Activated naive CD8-positive, alpha-beta T cell treated with anti-CD3 and anti-CD28 coated beads, Interleukin-2, amount 50 U/mL, for 16 hours (primary cell): ENCODE measurements at regions not wholly inside any gene's neighbourhood (a gene's known extent, or its start where the extent isn't known, plus 50 kb on each side); places are given as distances from the start of the nearest gene placed in this dataset.

Source experiments
- DNase-seq: peaks from one replicate; pipeline ENCODE4 v3.0.0-alpha.2; 2020; ENCODE audit warnings: low read depth, low spot score

DNA sequence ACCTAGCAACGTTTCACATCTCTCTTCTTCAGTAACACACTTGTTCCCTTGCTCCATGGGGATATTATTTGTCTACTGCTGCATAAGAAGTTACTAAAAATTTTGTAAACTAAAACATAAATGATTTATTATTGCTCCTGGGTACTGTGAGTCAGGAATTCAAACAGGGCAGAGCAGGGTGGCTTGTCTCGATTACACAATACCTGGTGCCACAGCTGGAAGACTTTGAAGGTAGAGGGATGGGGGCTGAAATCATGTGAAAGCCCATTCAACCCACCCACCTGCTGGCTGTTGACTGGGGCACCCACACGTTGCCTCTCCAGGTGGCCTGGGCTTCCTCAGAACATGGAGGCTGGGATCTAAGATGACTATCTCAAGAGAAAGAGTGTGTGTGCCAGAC, 213.2 kb downstream of the ESM1 start:
- no peak for DNase-seq

DNA sequence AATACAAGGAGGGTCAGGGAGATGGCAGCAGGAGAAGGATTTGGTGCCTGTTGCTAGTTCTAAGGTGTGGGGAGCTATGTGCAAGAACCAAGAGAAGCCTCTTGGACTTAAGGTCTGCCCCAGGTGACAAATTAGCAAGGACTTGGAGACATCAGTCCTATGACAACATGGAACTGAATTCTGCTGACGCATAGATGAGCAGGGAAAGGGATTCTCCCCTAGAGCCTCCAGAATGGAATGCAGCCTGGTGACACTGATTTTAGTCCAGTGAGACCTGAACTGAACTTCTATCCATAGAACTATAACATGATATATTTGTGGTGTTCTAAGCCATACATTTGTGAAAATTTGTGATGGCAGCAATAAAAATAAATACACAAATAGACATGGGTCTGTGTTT, 215.6 kb downstream of the ESM1 start:
- no peak for DNase-seq

DNA sequence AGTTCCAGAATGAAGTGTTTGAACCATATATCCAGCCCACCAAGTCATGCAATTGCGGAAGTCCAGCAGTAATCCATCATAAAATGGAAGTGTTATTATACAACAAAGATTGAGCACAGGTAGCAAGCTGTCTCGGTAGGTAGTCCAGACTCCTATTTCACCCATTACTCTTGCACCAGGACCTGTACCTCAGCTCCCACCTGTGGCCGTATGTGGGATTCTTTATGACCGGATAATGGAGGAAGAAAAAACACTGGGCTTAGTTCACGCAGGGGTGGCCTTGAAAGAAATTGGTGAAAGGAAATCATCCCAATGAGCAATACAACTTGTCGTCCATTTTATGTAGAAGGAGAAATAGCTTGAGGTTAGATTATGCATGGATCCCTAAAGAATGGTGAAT, 216.3 kb downstream of the ESM1 start:
- DNase-seq: no peak

DNA sequence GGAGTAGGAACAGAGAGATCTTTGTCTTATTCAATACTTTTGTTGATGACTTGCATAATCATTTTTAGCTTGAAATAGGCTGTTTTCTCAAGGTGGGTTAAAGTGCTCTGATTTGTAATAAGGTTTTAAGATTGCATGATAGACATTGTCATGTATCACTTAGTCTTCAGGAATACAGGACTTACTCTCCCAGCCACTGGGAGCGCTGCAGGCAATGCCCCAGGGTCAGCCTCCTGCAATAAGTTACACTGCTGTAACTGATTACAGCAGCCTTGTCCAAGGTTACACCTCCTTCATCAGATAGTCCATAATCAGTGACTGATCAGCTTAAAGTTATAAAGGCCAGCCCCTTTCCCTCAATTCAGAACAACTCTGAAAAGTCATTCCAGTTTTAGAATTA, 218.6 kb downstream of the ESM1 start:
- no peak for DNase-seq

DNA sequence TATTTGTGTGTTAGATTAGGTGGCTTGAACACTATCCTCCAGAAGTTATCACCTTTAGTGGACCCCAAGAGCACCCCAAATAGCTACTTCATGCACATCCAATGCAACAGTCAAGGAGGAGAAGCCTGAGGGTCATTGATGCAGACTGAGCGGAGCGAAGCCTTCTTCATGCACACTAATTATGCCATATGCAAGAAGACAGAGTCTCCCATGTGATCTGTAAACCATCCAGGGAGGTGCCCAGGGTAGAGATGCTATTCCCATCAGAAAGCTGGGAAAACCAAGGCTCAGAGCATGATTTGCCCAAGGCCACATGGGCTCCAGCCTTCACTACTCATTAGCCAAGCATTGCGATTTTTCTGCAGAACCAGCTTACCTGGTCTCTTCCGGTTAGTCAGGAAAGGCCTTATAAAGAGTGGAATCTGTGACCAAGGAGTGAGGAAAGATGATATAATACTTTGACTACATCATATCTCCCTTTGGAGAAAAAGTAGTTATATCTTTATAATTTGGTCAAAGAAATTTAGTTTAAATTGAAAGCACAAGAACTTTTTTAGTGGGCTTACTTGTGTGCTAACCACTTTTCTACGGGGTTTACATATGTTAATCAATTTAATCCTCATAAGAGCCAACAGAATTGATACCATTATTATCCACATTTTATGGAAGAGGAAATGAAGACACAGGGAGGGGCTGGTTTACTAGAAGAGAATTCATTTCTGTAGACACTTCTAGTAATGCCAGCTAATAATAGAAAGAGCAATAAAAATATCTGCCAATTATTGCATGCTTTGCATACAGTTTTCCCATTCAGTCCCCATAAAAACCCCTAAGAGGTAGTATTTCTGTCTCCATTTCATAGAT, 220.0 kb downstream of the ESM1 start:
- no peak for DNase-seq

DNA sequence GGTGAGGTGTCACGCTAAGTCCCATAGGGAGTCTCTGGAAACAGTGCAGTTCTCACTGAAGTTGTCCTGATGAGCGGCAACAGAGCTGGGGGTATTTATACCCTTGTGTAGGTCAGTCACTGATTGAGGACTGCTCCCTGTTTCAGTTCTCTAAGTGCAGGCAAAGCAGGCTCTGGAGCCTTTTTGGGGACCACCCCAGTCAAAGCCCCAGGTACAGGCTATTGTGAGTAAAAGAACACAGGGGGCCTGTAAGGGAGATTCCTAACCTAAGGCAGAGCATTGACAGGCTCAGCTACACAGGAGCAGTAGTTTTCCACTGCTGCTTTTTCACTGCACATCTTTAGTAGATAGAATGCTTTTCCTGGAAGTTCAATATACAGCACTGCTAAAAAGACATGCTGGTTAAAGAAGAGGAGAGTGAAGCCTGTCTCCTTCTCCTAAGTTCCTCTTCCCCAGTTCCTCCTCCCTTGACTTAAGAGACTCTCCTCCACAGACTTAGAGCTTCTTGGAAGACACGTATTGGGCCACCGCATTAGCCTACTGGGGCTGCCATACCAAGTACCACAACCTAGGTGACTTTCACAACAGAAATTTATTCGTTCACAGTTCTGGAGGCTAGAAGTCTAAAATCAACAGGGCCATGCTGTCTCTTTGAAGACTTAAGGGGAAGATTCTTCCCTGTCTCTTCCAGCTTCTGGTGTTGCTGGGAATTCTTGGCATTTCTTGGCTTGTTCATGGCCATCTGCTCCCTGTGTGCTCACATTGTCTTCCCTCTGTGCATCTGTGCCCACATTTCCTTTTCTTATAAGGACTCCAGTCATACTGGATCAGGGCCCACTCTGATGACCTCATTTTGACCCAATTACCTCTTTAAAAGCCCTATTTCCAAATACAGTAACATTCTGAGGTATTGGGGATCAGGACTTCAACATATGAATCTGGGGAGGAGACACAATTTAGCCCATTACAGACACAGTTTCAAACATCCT, 221.0 kb downstream of the ESM1 start:
- no peak for DNase-seq

DNA sequence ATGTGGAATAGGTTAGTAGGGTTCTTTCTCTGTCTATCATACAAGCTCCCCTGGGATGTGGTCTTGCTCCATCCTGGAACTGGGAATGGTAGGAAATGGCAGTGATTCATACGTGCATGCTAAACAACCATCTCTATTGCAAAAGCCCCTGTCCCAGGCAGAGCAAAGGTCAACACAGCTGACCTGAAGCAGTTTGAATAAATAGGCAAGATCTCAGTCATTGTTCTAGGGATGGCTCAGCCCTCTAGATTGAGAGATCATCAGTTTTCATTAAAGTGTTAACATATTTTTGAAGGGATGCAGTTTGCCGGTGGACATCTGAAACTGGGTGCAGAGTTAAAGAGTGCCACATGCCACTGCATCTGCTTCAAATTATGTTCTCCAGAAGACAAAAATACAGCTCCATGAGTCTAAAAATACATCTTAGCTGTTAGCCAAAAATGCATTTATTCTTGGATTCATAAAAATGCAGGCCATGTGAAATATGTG, 224.1 kb downstream of the ESM1 start:
- no peak for DNase-seq

DNA sequence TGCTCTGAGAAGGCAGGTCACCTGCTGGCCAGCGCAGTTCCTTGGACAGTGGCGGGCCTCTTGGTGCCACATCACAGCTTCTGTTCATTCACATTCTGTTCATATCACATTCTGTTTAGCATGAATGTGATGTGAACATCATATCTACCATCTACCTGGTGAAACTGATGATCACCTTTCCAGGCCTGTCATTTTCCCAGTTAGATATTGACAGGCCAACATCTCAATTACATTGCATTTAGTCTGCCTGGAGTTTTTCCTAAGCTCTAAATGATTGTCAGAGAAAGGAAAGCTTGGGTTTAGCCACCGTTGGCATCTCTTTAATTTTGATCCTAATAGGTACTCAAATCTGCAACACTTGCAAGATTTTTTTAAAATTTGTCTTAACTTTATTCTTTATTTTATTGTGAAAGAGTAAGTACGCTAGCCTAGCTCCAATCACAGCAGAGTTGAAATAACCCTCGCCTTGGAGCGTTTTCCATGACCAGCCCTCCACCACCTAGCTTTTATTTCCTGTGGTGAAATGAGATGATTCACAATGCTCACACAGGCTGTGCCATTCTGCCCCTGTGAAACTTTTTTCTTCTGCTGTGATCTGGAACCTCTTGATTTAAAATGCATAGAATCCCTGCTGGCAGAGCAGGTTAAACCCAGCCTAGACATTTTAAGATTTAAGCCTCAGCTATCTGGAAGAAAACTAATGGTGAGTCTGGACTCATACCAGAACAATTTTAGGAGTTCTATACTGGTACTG, 225.0 kb downstream of the ESM1 start:
- DNase-seq: no peak

DNA sequence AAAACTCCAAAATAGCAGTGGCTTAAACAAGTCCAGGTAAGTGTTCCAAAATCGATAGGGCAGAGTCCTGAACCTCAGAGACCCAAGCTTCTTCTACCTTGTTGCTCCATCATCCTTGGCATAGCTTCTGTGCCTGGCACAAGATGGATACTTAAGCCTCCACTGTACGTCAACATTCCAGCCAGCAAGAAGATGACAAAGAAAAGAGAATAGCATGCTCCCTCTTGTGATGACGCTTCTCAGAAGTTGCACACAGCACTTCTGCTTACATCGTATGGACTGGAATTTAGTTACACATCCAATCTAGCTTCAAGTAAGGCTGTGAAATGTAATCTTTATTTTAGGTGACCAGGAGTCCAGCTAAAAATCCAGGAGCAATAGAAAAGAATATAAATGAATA, 227.4 kb downstream of the ESM1 start:
- no peak for DNase-seq

DNA sequence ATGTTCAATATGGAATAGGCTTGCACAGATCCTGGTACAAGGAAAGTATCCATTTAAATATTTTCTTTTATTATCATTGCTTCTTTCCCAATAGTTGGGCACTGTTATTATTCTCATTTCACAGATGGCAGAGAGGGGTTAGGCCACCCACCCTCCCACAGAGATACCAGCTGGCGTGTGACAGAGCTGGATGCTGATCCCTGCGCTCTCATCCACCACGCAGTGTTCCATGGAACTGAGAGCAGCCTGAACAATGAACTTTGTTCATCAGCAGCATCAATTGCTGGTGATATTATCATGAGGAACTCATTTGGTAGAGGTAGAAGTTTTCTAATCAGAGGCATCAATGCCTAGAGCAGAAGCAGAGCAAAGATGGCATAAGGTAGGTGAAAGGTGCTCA, 227.9 kb downstream of the ESM1 start:
- no peak for DNase-seq

DNA sequence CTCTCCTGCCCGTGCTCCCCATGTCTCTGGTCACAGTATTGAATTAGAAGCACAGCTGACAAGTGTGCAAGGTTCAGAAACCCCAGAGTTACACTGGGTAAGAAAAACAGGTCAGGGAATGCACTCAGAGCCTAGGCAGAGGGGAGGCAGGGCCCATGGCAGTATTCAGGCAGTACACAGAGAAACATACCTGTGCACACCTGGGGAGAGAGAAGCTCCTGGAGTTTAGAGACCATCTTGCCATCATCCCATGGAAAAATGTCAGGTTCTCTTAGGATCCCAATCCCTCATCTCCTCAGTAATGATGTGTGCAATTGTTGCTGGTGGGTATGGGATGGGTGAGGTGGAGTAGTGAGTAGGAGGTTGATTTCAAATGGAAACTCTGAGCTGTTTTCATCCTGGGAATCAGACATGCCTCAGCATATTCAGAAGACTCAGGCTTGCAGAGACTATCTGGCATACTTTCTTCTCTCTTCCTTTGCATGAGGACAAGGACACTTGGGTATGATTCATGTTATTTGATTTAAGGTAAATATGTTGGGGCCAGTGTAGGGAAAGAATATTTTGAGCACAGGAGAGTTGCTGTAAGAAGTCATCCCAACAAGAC, 228.5 kb downstream of the ESM1 start:
- no peak for DNase-seq

DNA sequence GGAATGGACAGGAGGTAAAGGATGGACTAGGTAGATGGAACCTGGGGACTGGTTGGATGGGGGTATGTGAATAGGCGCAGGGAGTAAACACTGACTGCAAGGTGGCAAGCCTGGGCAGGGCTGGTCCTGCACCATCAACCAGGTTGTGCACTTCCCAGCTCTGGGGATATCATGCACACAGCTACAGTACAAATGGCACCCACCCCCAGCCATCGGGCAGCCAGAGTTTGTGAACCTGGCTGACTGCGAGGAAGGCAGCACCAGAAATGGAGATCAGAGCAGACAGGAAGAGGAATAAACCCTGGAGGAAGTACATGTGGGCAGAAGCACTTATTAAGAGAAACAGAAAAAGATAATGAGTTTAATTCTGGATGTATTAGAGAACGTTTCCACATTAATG, 229.1 kb downstream of the ESM1 start:
- no peak for DNase-seq

DNA sequence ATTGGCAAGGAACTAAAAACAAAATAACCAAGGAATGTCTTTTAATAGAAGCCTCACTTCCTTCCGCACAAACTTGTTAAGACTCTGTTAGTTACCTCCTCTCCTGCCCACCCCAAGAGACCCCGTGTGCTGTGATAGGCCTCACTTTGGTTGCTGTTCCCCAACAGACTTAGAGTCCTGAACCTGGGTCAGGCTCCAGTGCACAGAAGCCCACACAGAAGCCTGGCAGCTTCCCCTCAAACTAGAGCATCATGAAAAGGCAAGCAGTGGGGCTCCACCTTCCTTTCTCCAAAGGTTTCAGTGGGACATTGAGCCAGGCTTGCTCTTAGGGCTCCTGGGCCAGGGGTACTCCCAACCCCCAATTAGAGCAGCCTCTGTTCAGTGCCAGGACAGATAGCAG, 230.5 kb downstream of the ESM1 start:
- no peak for DNase-seq

DNA sequence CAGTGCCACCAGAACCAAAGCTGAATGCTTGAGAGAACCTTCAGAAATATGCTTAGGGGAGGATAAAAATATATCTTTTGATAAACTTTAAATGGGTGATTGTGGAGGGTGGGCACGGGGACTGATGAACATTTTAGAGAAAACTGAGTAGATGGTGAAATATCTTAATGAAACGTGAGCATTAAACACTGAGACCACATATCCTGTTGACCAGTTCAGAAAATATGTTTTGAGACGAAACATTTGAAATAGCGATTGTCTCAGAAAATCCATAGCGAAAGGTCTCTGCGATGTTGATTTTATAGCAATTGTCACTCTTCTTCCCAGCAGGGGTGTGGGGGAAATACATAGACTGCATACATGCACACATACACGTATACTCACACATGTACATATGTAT, 231.0 kb downstream of the ESM1 start:
- DNase-seq: no peak

DNA sequence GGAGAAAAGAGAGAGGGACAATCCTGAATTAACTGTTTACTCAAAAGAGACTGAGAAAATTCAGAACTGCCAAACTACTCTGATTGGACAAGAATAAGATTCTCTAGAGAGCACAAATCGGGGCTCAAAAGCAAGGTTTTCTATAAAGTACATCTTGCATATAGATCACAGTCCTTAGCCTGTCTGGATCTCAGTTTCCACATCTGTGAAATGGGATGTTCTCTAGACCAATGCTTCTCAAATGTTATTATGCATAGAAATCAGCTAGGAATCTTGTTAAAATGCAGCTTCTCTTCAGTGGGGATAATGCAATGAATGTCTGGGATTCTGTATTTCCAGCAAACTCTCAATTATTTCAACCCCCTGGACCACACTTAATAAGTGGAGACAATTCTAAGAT, 231.6 kb downstream of the ESM1 start:
- DNase-seq: no peak

DNA sequence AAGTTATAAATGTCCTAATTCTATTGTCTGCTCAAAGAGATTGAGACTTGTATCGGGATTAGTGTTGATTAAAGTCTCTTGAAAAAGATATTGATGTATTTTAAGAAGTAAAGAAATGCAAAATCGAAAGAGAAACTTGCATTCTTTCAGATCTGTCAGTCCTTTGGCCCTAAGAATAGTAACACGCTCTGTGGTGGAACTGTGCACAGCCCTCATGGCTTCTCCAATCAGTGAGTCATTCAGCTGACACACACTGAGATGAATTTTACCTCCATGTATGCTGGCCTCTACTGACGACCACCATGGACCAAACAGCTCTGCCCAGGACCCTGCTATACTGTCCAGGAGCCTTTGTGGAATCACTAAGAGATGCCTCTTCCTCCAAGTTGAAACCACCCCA, 232.4 kb downstream of the ESM1 start:
- DNase-seq: no peak

DNA sequence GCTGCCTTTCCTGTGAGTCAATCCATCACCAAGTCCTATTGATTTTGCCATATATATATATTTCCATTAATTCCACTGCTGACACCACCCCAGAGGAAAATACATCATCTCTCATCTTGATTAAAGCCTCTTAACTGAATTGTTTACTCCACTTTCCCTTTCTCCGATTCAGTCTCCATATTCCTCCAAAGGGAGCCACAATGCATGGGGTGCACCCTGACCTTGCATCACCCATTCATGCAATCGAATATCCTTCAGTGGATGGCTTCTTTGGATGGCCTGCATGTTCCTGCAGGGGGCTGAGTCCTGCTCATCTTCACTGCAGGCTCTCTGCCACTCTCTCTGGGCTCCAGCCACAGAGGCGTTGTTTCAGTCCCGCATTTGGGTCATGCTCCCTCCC, 231.0 kb downstream of the SNX18 start:
- DNase-seq: no peak

DNA sequence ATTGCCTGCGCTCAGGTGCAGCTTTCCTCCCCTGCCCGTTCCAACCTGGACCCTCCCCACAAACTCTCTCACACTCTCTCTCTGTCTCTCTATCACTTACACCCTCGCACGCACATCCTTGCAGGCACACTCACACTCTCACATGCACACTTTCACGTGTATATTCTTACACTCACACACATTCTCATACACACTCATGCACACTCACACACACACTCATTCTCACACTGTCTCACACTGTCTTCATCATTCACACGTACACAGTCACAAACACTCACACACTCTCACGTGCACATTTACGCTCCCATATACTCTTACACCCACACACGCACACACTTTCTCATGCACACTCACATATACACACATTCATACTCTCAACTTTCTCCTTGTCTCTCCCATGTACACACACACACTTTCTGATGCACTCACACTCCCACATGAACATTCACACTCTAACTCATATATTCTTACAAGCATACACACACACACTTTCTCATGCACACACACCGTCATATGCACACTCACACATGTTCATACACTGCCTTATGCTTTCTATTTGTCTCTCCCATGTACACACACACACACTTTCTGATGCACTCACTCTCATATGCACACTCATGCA, 229.3 kb downstream of the SNX18 start:
- DNase-seq: no peak

DNA sequence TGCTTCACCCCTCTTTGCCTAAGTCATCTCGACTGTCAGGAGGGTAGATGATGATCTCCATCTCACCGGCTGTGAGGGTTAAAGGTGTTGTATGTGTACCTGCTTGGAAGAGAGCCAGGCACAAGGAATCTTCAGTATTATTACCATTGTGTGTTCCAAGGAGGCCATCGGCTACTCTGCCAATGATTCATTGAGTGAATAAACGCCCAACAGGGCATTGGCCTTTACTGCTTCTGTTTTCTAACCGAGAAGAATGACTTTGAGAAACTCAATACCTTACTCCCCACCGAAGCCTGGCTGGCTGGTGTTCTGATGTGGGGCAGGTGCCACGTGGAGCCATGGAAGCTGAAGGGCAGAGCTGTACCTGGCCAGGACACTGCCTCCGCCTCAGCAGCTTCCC, 228.8 kb downstream of the SNX18 start:
- DNase-seq: no peak

DNA sequence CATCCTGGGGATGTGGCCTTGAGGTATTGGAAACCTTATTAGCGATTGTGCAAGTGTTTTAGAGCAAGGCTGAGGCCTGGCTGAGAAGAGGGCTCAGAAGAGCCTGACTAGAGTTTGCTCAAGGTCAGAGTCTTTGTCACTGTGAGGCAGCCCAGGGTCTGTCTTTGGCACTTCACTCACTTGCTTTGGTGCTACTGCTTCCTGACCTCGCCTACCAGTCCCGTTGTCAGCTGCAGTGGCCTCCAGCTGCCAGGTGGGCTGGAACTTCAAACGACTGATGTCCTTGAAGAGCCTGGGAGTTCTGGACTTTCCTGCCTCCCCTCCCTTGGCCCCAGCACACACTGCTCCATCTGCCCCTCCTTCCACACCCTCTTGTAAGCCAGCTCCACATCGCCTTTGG, 228.0 kb downstream of the SNX18 start:
- DNase-seq: no peak
